Hematopoietic multipotent progenitor cell treated with erythropoietin and hydrocortisone succinate and interleukin-3 and kit ligand, for 17 days (in vitro differentiated cells): ENCODE measurements at regions not wholly inside any gene's neighbourhood (a gene's known extent, or its start where the extent isn't known, plus 50 kb on each side); places are given as distances from the start of the nearest gene placed in this dataset.

ENCODE experiments used
- DNase-seq: peaks from one replicate; pipeline ENCODE4 v3.0.0-alpha.2; 2015; ENCODE audit warnings: low spot score

GRCh38 chr9:129341987-129342348 lies 163.9 kb upstream of the IER5L start:
- no peak for DNase-seq

- no peak for DNase-seq
Observed at GRCh38 chr9:129341171-129341986, 163.3 kb upstream of the IER5L start.

- DNase-seq, result no peak
Observed at GRCh38 chr9:129340427-129341170, 162.5 kb upstream of the IER5L start.

GRCh38 chr9:129339539-129340157 lies 161.6 kb upstream of the IER5L start:
- no peak for DNase-seq

GRCh38 chr9:129338724-129339430 lies 160.8 kb upstream of the IER5L start:
- DNase-seq, result no peak

GRCh38 chr9:129337336-129338140 lies 159.5 kb upstream of the IER5L start:
- DNase-seq, result no peak

- no peak for DNase-seq
Observed at GRCh38 chr9:129336601-129337331, 158.7 kb upstream of the IER5L start.

- no peak for DNase-seq
Observed at GRCh38 chr9:129336130-129336528, 158.1 kb upstream of the IER5L start.

GRCh38 chr9:129335464-129336129 lies 157.5 kb upstream of the IER5L start:
- no peak for DNase-seq

GRCh38 chr9:129334105-129334935 lies 156.3 kb upstream of the IER5L start:
- no peak for DNase-seq

- DNase-seq, result no peak
Observed at GRCh38 chr9:129333617-129334104, 155.6 kb upstream of the IER5L start.

- no peak for DNase-seq
Observed at GRCh38 chr9:129332581-129332980, 154.5 kb upstream of the IER5L start.

GRCh38 chr9:129331772-129332500 lies 153.9 kb upstream of the IER5L start:
- no peak for DNase-seq

- no peak for DNase-seq
Observed at GRCh38 chr9:129331493-129331765, 153.4 kb upstream of the IER5L start.

GRCh38 chr9:129330711-129331492 lies 152.8 kb upstream of the IER5L start:
- DNase-seq, result no peak

GRCh38 chr9:129328355-129329042 lies 150.4 kb upstream of the IER5L start:
- no peak for DNase-seq
